H1 (cell line): ENCODE measurements at regions not wholly inside any gene's neighbourhood (a gene's known extent, or its start where the extent isn't known, plus 50 kb on each side); places are given as distances from the start of the nearest gene placed in this dataset.

Source experiments
- CBX8 ChIP-seq: fragments of 300-800, 300-1000 bp; sonication (generic); IDR thresholded peaks from 2 replicates; pipeline ENCODE4 v1.7.1; 2016; ENCODE audit warnings: low read depth, low read length, borderline replicate concordance
- CEBPB ChIP-seq: IDR thresholded peaks from 2 replicates; pipeline ENCODE4 v1.6.1; 2012; ENCODE audit warnings: low read depth, low read length
- CHD7 ChIP-seq: fragments of 300-600 bp; sonication (generic); IDR thresholded peaks from 2 replicates; pipeline ENCODE4 v1.7.1; 2012; ENCODE audit warnings: low read length, moderate library complexity, mild to moderate bottlenecking, inconsistent platforms; ENCODE audit not compliant: insufficient replicate concordance
- SAP30 ChIP-seq: fragments of 300-600 bp; sonication (generic); IDR thresholded peaks from 2 replicates; pipeline ENCODE4 v1.7.1; 2012; ENCODE audit warnings: low read length, moderate library complexity, mild to moderate bottlenecking, inconsistent platforms; ENCODE audit not compliant: insufficient read depth, insufficient replicate concordance

GRCh38 chr4:23068756-23069155 lies 376.0 kb downstream of the GBA3 start (continued):
- TF ChIP-seq CHD7 (no peak), SAP30 (no peak), CEBPB (no peak), CBX8 (no peak)
